ENCODE measurements at regions not wholly inside any gene's neighbourhood (a gene's known extent, or its start where the extent isn't known, plus 50 kb on each side); places are given as distances from the start of the nearest gene placed in this dataset.

- H3K27me3 ChIP-seq (ENCODE audit: control insufficient read depth, insufficient read depth, low read length) = no peaks in the 10 kb centered on the region
- H3K36me3 ChIP-seq (ENCODE audit: control insufficient read depth, insufficient read depth, low read length) = no peaks in the 10 kb centered on the region
- H3K4me3 ChIP-seq (ENCODE audit: low read depth, low read length) = no peak overlapping the region
- DNase-seq (ENCODE audit: low read depth) = no peak
- no peak for TF ChIP-seq CTCF (IDR thresholded peaks at IDR 0.05; ENCODE audit: insufficient read depth, low read length, poor library complexity, severe bottlenecking)
Measured at GRCh38 chr1:88463401-88463985, 220.6 kb upstream of the PKN2 start.

GRCh38 chr1:88466011-88466410 lies 218.1 kb upstream of the PKN2 start:
- H3K27me3 ChIP-seq (ENCODE audit: control insufficient read depth, insufficient read depth, low read length) = no peaks in the 10 kb centered on the region
- no peak for TF ChIP-seq CTCF (IDR thresholded peaks at IDR 0.05; ENCODE audit: insufficient read depth, low read length, poor library complexity, severe bottlenecking)
- no peaks in the 10 kb centered on the region for H3K36me3 ChIP-seq (ENCODE audit: control insufficient read depth, insufficient read depth, low read length)
- no peak overlapping the region for H3K4me3 ChIP-seq (ENCODE audit: low read depth, low read length)
- DNase-seq (ENCODE audit: low read depth) = no peak

- no peak for DNase-seq (ENCODE audit: low read depth)
- TF ChIP-seq CTCF (IDR thresholded peaks at IDR 0.05; ENCODE audit: insufficient read depth, low read length, poor library complexity, severe bottlenecking) = no peak
- H3K4me3 ChIP-seq (ENCODE audit: low read depth, low read length) = no peak overlapping the region
- H3K27me3 ChIP-seq (ENCODE audit: control insufficient read depth, insufficient read depth, low read length) = no peaks in the 10 kb centered on the region
- no peaks in the 10 kb centered on the region for H3K36me3 ChIP-seq (ENCODE audit: control insufficient read depth, insufficient read depth, low read length)
Measured at GRCh38 chr1:88466899-88467580, 217.0 kb upstream of the PKN2 start.

- H3K4me3 ChIP-seq (ENCODE audit: low read depth, low read length) = no peak overlapping the region
- DNase-seq (ENCODE audit: low read depth) = no peak
- no peak for TF ChIP-seq CTCF (IDR thresholded peaks at IDR 0.05; ENCODE audit: insufficient read depth, low read length, poor library complexity, severe bottlenecking)
Measured at GRCh38 chr1:88472298-88472697, 211.8 kb upstream of the PKN2 start.

GRCh38 chr1:88472714-88473113 lies 211.4 kb upstream of the PKN2 start:
- Histone ChIP-seq H3K4me3 (ENCODE audit: low read depth, low read length) (no peak overlapping the region), H3K36me3 (ENCODE audit: control insufficient read depth, insufficient read depth, low read length) (no peaks in the 10 kb centered on the region), H3K27me3 (ENCODE audit: control insufficient read depth, insufficient read depth, low read length) (no peaks in the 10 kb centered on the region)
- no peak for TF ChIP-seq CTCF (IDR thresholded peaks at IDR 0.05; ENCODE audit: insufficient read depth, low read length, poor library complexity, severe bottlenecking)
- no peak for DNase-seq (ENCODE audit: low read depth)

More at GRCh38 chr1:88472298-88472697, 211.8 kb upstream of the PKN2 start:
- H3K27me3 ChIP-seq (ENCODE audit: control insufficient read depth, insufficient read depth, low read length) = no peaks in the 10 kb centered on the region
- H3K36me3 ChIP-seq (ENCODE audit: control insufficient read depth, insufficient read depth, low read length) = no peaks in the 10 kb centered on the region
